ENCODE measurements at regions not wholly inside any gene's neighbourhood (a gene's known extent, or its start where the extent isn't known, plus 50 kb on each side); places are given as distances from the start of the nearest gene placed in this dataset.
"Not testable (repeated sequence)": the region's sequence is repeated elsewhere in the genome, so short reads cannot be mapped to it uniquely, and the experiment has no call there.

DNA sequence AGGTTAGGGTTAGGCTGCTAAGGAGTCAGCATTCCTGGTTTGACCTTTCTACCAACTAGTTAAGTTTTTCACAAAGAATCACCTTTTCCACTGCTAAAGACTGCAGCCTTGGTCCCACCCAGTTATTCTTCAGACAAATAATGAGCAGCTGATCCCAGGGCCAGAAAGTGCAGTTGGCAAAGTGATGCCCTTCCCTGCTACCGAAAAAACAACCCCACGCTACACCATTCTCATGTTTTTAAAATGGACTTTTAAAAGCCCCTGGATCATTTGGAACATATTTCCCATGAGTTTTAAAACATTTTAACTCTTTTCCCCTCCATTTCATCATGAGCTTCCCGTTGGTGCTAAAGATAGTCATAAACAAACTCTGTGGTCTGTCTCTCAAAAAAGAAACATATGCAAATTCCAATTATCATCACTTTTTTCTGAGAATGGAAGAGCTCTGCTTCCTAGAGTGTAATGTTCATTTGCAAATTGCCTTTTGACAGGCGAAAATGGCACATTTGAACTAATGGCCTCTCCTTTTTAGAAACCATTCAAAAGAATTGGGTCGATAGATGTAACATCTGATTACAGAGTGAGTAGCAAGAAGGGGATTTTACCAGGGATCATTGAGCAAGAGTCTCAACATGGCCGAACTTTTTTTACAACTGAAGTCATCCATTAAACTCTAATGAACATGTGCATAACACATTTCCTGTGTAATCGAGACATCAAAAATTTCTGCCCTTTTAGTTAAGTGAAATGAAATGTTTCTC lies 129.3 kb upstream of the RAP1B start:
- DNase-seq: no peak

- DNase-seq: no peak
Measured at GRCh38 chr12:68482014-68482413, 128.7 kb upstream of the RAP1B start.

- DNase-seq: no peak
Measured at GRCh38 chr12:68482660-68483059, 128.0 kb upstream of the RAP1B start.

DNA sequence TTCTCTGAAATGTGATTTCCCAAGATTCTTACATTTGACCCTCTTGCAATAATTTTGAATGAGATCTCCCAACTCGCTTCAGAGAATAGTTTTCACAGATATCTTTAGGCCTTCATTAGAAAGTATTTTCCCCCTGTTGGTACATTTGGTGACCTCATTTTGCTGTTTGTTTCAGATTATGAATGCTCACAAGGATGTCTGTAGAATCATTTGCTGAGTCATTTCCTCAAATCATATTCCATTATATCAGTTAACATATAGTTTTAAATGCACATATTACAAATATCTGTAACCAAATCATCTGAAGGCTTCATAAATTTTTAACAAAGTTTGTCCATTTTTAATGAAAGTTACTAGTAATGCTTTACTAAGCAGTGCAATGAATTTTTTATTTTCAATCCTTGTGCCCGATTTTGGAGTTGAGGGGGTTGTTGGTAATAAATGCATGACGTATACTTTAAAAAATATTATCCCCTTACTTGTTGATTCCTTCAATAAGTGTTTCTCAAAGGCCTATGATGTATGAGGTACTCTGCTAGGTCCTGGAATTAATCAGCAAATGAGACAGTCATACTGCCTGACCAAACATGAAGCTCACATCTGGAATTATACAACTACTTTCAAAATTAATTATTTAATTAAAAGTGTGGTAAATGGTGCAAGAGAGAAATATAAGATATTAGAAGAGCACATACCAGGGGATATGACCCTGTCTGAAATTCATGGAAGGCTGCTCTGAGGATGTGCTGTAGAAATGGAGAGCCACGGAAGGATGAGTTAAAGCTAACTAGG lies 126.9 kb upstream of the RAP1B start:
- no peak for DNase-seq

GRCh38 chr12:68484578-68484977 lies 126.1 kb upstream of the RAP1B start:
- not testable (repeated sequence) for DNase-seq

DNA sequence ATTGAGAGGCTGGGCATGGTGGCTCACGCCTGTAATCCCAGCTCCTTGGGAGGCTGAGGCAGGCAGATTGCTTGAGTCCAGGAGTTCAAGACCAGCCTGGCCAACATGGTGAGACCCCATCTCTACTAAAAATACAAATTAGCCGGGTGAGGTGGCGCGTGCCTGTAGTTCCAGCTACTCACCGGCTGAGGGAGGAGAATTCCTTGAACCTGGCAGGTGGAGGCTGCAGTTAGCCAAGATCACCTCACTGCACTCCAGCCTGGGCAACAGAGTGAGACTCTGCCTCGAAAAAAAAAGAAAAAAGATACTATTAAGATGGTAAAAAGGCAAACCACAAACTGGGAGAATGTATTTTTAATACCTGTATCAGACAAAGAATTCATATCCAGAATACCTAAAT lies 124.2 kb upstream of the RAP1B start:
- not testable (repeated sequence) for DNase-seq

DNA sequence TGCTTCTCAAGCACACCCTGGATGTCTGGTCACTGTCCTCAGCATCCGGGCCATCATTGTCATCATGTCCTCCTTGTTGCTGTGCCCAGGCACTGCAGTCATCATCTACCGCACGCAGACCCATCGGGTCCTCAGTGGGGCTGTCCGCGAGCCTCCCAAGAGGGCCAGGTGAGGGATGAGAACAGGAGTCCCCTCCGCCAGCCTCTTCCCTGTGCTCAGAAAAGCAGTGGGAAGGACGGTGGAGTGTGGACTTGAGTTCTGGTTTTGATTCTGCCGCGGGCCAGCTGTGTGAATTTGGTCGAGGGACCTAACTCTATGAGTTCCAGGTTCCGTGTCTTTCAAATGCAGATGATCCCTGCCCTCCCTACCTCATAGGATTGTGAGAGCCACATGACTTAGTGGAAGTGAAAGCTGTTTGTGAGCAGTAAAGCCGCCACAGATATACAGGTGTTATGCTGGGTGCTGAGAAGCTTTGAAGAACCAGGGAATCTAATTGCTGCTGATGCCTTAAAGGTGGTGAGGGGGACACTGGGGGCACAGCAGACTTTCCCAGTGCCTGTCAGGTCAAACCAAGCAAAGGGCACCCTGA lies 122.9 kb upstream of the RAP1B start:
- DNase-seq: no peak

- DNase-seq: no peak
Measured at GRCh38 chr12:68489273-68489672, 121.4 kb upstream of the RAP1B start.

GRCh38 chr12:68490476-68490875 lies 120.2 kb upstream of the RAP1B start:
- no peak for DNase-seq

DNA sequence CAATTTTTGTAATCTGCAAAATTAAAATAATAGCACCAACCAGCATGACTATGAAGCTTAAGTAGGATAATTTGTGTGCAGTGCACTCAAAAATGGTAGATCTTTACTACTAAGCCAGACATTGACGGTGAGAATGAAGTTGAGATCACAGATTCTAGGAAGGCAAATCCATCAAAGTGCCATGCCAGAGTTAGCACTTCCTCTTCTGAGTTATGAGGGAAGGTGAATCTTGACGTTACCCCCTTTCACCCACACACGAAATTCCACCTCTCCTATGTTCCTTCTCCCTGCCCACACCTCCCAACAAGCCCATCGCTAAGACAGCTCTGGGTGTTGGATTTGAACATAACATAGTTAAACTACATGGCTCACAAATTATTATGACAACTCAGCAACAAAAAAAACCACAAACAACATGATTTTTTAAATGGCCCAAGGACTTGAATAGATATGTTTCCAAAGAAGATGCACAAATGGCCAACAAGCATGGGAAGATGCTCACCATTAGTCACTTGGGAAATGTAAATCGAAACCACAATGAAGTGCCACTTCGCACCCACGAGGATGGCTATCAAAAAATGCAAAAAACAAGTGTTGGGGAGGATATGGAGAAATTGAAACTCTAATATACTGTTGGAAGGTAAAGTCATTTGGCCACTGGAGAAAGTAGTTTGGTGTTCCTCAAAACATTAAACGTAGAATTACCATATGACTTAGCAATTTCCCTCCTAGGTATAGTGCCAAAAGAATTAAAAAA lies 119.3 kb upstream of the RAP1B start:
- no peak for DNase-seq

DNA sequence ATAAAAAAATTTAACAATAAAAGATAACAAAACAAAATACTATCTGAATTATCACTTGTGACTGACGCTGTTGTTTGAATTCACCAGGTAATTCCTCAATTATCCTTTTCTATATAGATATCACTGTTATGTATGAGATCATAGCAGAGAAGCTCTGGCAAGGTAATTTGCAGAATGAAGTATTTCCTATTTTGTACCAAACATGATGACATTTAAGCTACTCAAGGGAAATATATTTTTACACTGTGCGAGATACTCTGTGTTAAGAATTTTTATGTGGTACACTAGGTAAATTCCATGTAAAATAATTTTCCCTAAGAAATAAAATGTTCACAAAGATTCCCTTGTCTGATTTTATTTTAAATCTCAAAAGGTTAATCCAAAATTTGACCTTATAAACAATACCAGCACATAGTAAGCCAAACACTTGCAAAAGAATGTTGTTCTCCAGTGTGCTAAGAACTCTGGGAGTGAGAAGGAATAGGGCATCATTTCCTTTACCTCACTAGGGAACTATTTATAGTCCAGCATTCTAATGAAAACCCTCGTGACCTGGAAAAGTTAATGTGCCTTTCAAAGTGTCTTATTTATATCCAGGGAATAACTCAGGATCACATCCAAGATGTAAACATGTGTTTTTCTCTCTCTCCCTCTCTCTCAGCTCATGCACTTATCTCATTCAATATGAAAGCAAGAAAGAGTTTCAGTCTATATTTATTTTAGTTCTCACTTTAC lies 115.2 kb upstream of the RAP1B start:
- DNase-seq: no peak

DNA sequence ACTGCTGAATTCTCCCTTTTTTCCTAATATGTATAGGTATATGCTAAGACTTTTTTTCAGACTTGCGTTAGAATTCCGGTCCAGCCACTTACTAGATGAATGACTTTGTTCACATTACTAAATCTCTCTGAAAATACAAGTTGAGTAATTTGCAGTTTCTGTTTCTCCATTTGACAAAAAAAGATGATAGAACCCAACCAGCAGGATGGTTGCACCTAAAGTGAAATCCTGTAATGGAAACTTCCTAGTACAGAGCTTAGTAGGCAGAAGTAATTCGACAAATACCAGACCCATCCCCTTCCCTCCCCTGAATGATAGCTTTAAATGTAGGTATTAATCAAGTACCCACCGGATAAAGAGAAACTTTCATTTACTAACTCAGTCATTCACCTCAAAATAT lies 113.6 kb upstream of the RAP1B start:
- DNase-seq: no peak

- DNase-seq: no peak
Measured at GRCh38 chr12:68497702-68498101, 113.0 kb upstream of the RAP1B start.

DNA sequence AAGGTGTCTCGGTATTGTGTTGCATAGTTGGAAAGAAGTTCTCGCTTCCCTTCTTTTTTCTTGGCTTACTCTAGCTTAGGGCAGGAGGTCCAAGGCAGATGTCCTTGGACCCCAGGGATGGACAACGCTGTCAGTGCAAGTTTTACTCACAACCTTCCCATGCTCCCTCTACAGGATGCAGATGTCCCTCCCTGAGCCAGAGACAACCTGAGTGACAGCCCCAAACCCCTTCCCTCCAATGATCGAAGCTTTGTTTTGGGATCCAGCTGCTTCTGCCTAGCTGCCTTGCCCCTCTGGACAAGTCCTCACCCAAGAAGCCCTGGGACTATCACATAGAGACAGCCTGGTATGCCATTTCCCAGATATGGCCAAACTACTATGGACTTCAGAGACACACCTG lies 112.0 kb upstream of the RAP1B start:
- DNase-seq: no peak

DNA sequence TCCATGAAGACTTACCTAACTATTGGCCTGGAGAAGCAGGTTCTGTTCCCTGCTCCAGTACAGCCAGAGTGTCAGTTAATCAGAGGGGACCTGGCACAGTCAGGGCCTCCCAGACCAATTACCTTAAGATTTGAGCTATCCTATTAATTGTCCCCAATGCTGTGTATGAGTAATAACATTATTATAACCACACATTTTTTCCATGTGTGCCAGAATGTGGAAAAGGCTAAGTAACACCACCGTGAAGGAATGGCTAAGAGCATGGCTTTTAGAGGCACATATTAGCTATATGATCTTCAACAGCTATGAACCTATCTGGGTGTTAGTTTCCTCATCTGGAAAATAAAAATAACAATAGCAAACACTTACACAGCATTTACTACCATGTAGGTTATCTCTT lies 111.1 kb upstream of the RAP1B start:
- no peak for DNase-seq

DNA sequence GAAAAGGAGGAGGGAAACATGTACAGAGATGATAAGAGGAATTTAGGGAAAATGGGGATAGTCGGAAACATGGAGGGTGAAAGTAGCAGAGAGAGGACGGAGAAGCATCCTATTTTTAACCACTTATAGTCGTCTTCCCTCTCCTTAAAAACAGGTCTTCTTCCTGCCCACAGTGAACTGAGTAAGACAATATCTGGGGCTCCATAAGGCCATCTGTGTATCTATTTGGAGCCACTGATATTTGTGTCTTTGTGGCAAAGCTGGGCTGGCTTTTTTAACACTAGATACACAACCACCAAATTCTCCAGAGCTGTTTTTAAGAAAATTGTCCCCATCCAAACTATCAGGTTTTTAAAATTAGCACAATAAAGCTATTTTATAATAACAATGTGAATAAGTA lies 109.5 kb upstream of the RAP1B start:
- DNase-seq: no peak

DNA sequence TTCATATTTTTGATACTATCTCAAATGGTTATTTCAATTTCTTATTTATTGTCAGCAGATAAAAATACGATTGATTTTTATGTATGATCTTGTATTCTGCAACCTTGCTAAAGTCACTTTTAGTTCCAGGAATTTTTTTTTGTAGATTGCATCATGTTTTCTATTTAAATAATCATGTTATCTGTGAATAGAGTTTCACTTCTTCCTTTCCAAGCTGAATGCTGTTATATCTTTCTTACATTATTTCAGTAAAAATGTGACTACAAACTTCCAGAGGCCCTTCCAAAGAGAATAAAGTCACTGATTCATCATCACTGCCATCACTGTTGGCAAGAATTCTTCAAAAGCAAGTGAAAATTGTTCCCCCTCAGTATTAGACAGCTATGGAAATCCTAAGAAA lies 104.7 kb upstream of the RAP1B start:
- no peak for DNase-seq

DNA sequence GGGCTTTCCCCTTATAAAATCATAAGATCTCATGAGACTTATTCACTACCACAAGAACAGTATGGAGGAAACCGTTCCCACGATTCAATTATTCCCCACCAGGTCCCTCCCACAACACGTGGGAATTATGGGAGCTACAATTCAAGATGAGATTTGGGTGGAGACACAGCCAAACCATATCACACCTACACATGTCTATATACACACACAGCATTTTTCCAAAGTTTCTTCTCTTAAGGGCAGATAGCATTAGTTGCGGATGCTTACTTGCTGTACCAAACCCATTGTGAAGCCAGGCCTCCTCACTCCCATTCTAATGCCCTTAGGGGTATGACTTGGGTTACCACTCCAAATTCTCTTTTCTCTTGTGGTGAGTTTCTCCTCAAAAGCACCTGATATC lies 104.1 kb upstream of the RAP1B start:
- no peak for DNase-seq

DNA sequence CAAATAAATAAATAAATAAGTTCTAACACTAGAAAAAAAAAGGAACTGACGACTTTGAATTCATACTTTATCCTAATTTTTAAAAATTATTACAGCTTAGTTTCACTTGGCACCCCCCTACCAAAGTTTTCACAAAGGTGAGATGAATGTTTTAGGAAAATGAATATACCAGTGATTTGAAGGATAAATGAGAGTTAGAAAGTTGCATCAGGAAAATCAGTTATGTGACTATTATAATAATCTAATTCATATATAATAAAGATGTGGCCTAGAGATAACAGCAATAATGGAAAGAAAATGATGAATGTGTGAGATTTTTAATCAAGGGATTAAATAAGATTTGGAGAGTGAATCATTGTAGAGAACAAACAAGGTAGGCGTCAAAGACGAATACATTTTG lies 103.0 kb upstream of the RAP1B start:
- DNase-seq: no peak

- no peak for DNase-seq
Measured at GRCh38 chr12:68508576-68508975, 102.1 kb upstream of the RAP1B start.

DNA sequence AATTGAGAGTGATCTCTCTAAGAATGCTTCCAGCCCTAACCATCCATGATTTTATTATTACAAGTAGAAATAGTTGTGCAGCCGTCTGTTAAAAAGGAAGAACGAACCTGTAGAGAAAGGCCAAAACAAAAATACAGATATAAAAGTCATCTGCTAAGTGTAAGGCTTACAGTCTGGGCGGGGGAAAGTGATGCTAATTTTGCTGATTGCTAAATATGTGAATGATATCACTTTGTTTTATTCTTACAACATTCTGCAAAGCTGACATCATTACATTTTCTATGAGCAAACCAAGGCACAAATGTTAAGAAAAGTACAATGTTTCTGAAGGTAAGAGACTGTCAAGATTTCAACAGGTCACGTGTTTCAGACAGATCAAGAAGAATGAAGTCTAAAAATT lies 101.5 kb upstream of the RAP1B start:
- DNase-seq: no peak

- DNase-seq: no peak
Measured at GRCh38 chr12:68510397-68510796, 100.3 kb upstream of the RAP1B start.

Data from NCI-H1048 (cell line).